Globus pallidus (tissue), 1 donor: ENCODE measurements at regions not wholly inside any gene's neighbourhood (a gene's known extent, or its start where the extent isn't known, plus 50 kb on each side); places are given as distances from the start of the nearest gene placed in this dataset.
"Not testable (repeated sequence)": the region's sequence is repeated elsewhere in the genome, so short reads cannot be mapped to it uniquely, and the experiment has no call there.

Source experiments
- DNase-seq: peaks from one replicate; pipeline ENCODE4 v3.0.0-alpha.2; 2015; ENCODE audit warnings: low spot score

DNA sequence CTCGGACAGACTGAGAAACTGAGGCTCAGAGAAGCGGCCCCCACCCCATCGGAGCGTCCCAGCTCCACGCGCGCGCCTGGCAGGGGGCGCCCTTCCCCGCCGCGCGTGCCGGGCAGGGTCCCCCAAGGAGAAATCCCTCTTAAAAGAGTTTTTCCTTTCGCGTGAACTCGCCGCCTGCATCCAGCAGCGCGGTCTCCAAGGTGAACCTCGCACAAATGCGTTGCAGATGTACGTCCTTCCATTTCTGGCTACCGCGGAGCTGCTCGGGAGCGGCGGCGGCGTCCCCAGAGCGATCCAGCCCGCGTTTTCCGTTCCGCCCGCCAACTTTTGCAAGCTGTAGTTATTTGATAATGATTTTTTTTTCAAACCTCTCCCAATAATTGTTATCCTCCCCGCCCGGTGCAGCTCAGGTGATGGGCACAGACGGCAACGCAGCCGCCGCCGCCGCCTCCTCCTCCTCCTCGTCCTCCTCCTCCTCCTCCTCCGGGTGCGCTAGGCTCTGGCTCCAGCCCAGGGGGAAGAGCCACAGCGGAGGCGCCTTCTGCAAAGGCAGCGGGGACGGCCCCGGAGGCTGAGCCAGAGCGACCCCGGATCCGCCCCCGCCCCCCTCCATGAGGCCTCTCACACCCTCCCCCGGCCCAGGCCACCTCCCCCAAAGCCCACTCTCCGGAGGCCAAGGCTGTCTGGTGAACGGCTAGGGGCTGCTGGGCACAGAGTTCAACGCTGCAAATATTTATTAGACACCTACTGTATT is 74.0 kb upstream of the CUX1 start:
- no peak for DNase-seq

DNA sequence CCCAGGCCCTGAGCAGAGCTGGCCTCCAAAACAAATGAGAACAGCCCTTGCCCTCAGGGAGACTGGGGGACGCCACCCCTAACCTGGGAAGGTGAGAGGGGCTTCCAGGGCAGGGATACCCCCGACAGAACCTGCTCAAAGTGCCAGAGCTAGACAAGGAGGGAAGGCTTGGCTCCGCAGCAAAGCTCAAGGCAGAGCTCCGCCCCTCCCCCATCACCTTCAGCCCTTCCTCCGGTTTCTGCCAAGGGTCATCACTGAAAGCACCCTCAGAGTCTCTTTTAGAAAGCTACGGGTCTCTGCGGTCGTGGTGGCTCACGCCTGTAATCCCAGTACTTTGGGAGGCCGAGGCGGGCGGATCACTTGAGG is 73.4 kb upstream of the CUX1 start:
- DNase-seq: no peak

DNA sequence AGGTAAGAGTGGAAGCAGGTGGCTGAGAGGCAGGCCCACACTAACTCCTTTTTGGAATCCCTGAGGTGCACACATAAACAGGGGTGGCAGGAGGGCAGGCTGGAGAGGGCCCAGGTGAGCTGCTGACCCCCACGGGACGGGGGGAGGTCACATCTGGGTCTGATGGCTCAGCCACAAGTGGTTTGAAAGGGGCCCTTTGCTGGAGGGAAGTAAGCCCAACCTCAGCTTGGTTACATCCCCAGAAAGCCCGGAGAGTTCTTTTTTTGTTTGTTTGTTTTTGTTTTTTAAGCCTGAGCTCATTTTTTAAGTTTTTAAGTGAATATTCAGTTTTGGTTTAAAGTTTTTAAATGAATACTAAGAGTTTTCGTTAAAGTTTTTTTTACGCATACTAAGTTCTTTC is 72.8 kb upstream of the CUX1 start:
- DNase-seq: no peak

DNA sequence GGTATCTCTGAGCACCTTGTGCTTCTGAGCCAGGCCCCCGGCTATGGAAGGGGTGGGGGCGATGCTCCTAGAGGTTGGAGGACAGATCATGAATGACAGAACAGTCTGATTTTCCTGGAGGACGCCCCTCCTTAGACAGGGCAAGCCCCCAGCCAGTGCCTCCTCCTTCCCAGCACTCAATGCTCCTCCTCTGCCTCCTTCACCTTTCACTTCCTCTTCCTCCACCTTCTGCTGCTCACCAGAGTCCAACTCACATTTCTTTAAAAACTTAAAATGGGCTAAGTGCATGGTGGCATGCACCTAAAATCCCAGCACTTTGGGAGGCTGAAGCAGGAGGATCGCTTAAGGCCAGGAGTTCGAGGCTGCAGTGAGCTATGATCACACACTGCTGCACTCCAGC is 71.1 kb upstream of the CUX1 start:
- no peak for DNase-seq

DNA sequence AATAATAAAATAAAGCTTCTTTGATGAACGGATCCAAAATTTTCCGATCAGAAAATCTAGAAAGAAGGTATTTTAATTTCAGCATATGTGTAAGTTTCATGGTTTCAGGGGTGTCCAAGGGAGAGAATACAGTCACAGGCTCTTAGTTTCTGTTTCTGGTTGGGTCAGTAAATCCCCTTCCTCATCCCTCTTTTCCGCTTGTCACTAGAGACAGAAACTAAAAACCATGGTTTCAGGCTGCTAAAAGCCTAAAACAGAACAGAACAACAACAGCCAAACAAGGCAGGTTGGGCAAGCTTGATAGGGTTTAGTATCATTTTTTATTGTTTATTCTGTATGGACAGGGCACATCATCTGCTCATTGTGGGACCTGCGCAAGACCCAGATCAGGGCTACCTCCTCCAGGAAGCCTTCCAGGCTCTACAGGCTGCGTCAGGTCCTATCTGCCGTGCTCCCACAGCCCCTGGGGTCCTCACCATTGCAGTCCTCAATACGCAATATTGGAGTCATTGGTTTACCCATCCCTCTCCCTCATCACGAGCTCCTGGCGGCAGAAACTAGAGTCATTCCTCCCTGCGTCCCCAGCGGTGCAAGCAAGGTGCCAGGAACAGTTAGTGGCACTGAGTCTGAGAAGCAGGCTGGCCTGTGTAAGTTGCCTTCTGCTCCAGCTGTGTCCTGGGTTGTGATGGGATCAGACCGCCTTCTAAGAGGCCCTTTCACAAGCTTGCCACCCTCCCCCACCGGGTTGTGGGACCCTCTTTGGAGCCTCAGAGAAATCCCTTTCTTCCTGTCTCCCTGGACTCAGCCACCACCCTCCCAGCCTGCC is 70.2 kb upstream of the CUX1 start:
- DNase-seq: no peak

DNA sequence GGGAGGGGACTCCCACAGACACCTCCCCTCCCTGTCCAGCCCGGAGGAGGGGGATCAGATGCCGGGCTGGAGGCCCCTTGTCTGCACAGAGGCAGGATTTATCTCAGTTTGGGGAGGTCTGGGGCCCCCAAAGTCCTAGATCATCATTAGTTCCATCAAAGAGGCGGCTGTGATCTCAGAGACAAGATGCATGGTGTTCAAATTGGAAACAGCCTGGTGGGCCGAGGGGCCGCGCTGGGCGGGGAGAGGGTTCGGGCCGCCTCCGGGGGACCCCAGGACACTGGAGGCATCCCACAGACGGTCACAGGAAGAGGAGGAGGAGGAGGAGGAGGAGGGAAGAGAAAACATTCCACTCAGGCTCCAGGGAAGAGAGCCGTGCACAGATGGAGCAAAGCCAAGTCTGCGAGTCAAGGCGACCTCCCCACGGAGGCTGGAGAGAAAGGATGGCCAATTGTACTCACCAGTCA is 69.5 kb upstream of the CUX1 start:
- no peak for DNase-seq

DNA sequence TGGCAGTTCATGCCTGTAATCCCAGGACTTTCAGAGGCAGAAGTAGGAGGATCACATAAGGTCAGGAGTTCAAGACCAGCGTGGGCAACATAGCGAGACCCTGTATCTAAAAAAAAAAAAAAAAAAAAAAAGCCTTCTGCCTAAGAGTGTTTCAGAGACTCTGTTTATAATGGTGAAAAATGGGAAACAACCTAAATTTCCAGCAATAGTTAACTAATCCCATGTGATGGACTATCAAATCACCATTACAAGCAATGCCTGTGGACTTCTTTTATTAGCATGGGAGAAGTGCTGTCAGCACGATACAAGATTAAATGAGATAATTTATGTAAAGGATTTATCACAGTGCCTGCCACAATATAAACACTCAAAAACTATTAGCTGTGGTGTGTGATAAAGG is 67.5 kb upstream of the CUX1 start:
- no peak for DNase-seq

DNA sequence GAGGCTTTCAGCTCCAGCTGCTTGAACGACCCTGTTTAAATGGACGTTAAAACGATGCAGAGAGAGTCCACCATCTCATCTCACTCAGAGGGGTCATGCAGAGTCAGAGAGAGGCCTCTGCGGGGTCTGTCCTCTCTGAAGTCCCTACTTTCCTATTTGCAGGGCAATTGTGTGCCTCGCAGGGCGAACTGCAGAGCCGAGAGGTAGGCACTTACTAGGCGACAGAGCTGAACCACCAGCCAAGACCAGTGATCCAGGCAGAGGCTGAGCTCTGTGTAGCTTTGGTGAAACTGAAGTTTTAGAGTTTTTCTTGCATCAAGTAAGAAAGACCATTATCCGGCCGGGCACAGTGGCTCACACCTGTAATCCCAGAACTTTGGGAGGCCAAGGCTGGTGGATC is 64.1 kb upstream of the CUX1 start:
- no peak for DNase-seq

DNA sequence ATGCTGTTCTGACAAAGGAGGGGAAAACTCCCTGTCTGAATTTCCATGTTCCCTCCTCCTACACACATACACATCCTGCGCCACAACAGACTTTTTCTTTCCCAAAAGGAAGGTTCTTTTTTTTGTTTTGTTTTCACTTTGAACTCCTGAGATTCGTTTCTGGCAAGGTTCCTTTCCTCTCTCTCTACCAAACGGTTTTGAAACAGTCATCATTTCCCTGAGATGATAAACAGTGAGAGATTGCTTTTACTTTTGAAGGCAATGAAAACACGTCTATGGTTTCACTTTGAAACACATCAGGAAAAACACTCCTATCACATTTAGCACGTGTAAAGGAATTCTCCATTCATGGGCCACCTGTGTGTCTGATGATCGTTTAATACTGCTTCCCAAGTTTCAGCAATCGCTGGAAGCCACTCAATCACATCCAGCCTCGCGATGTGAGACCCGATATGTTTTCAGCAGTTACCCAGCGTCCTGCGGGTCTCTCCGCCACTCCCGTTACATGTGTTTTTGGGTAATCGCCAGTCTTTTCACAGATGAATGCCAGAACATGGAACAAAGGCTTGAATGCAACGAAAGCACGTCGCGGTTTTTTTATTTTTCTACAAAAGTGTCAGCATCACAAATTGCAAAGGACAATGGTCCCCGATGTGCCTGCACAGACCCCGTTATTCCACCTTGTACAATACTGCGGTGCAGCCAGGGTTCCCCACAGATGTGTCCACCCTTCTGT is 62.8 kb upstream of the CUX1 start:
- DNase-seq: no peak

DNA sequence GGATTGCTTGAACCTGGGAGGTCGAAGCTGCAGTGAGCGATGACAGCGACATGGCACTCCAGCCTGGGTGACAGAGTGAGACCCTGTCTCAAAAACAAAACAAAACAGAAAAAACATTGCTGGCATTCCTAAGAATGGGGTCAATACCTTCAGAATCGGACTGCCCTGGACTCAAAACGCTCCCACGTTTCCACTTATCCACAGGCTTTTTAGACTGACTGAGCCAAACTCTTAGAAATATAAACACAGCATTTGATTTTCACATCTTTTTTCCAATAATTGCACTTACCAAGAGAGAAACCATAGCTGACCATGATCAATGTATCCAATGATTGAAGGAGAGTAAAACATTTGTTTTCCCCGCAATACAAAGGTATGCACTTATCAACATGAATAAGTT is 59.5 kb upstream of the CUX1 start:
- DNase-seq: no peak

DNA sequence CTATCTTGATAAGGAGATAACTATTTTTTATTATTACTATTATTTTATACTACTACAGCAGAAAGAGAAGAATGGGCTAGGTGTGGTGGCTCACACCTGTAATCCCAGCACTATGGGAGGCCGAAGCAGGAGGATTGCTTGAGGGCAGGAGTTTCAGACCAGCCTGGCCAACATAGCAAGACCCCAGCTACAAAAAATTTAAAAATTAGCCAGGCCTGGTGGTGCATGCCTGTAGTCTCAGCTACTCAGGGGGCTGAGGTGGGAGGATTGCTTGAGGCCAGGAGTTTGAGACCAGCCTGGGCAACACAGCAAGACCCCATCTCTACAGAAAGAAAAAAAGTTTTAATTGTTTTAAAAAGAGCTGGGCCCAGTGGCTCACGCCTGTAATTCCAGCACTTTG is 58.9 kb upstream of the CUX1 start:
- not testable (repeated sequence) for DNase-seq

DNA sequence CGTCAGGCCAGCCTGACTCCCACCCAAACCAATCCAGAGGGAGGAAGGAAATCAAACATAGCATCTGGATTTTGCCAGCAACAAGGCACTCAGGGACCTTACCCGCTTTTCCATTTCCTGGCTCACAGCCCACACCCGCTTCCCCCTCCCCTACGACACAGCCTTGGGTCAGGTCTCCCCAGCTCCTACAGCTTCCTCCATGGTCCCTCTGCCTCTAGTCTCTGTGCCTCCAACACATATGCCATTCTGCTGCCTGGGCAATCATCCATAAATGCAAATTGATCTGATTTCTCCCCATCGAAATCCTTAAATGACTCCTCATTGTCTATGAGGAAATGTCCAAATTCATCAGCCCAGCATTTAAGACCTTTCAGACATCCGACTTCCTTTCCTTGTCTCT is 53.2 kb upstream of the CUX1 start:
- DNase-seq: no peak

DNA sequence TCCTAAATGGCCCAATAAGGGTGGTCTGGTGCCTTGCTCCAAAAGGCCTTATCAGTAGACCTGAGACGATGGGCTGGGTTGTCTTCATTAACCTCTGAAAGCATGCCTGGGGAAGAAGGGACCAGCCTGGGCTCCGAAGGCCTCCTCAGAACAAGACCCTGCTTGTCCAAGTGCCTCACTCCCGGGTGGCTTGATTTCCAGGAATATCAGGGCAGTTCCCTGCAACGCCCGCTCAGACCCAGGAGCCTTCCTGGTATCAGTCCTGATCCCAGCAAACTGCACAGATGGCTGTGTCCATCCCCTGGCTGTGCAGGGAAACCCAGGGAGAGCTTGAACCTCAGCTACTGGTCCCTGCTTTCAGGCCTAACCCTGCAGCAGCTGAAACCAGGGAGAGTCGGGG is 49.9 kb upstream of the CUX1 start:
- DNase-seq: no peak
